ENCODE measurements at regions not wholly inside any gene's neighbourhood (a gene's known extent, or its start where the extent isn't known, plus 50 kb on each side); places are given as distances from the start of the nearest gene placed in this dataset.
A peak's percentile ranks its signal among the peaks of the same experiment; 100 is the strongest.

DNA sequence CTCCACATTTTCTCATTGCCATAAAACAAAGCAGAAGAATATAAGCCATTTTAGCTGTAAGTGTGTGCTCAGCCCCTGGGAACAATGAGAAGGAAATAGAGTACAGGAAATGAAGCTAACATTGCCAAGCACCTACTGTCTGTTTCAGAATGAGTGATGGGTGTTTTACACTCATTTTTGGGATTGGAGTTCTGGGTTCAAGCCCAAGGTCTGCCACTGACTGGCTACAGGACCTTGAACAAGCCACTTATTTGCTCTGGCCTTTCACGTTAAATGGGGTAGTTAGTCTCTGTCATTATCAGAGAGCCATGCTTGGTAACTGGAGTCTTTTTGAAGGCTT, 80.7 kb upstream of the KAZN start:
- no peak for DNase-seq (ENCODE audit: low read depth)
- TF ChIP-seq CTCF (conservative IDR thresholded peaks at IDR 0.05; ENCODE audit: control insufficient read depth, insufficient read depth, low read depth, low read length), result no peak
- H3K4me3 ChIP-seq (ENCODE audit: control insufficient read depth, low read depth, low read length), result no peak overlapping the region

DNA sequence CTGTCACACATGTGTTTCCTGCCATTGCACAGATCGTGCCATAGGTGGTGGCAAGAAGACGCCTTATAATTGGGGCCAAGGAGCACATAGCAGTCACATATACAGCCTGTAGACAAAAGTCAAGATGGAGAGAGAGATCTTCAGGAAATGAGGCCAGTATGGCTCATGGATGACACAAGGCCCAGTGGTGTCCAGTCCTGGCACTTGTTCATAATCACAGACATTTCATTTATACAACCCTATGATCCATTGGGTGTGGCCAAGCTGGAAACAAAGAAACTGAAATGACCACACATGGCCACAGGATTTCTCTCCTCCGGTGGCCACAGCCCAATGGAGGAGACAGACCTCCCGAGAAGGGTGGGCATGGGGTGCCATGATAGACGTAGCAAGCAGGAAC, 78.5 kb upstream of the KAZN start:
- no peak overlapping the region for H3K4me3 ChIP-seq (ENCODE audit: control insufficient read depth, low read depth, low read length)
- peak; percentile 85 for DNase-seq (ENCODE audit: low read depth)
- no peak for TF ChIP-seq CTCF (conservative IDR thresholded peaks at IDR 0.05; ENCODE audit: control insufficient read depth, insufficient read depth, low read depth, low read length)

GRCh38 chr1:14520514-14521163, 77.8 kb upstream of the KAZN start:
- H3K4me3 ChIP-seq (ENCODE audit: control insufficient read depth, low read depth, low read length), result no peak overlapping the region
- DNase-seq (ENCODE audit: low read depth), result peak; percentile 50
- TF ChIP-seq CTCF (conservative IDR thresholded peaks at IDR 0.05; ENCODE audit: control insufficient read depth, insufficient read depth, low read depth, low read length), result no peak

DNA sequence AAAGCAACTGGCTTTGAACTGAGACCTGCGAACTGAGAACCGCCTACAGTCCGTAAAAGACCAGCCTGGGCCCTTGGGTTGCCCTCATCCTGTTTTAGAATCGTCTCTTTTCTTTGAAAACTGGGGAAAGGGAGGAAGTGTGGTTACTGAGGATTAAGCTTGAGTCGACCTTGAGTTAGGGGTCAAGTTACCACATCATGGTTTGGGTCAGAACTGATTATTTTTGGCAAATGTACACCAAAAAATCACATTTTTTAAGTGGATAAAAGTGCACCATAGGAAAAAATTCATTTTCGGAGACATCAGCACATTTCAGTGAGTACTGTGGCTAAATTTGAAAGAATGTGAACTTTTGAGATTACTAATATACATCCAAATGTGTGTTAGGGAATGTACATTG, 76.9 kb upstream of the KAZN start:
- DNase-seq (ENCODE audit: low read depth), result peak; percentile 85
- no peak overlapping the region for H3K4me3 ChIP-seq (ENCODE audit: control insufficient read depth, low read depth, low read length)
- TF ChIP-seq CTCF (conservative IDR thresholded peaks at IDR 0.05; ENCODE audit: control insufficient read depth, insufficient read depth, low read depth, low read length), result no peak

- peak; percentile 98 for DNase-seq (ENCODE audit: low read depth)
- H3K4me3 ChIP-seq (ENCODE audit: control insufficient read depth, low read depth, low read length), result no peak overlapping the region
- no peak for TF ChIP-seq CTCF (conservative IDR thresholded peaks at IDR 0.05; ENCODE audit: control insufficient read depth, insufficient read depth, low read depth, low read length)
Observed at GRCh38 chr1:14522077-14522925, 76.2 kb upstream of the KAZN start.

DNA sequence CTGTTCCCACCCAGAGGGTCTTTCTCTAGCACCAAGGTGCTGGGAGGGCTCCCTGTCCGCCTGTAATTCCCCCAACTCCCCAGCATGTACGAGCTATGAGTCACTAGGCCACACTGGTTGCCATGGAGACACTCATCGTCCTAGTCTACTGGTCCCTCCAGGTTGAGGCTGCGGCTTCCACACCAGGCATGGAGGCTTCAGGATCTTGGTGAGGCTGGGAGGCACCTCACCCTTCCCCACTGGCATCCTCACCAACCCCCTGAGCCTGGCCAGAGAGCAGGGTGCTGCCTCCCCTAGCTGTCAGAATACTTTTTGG, 75.6 kb upstream of the KAZN start:
- no peak for TF ChIP-seq CTCF (conservative IDR thresholded peaks at IDR 0.05; ENCODE audit: control insufficient read depth, insufficient read depth, low read depth, low read length)
- H3K4me3 ChIP-seq (ENCODE audit: control insufficient read depth, low read depth, low read length), result no peak overlapping the region
- peak; percentile 95 for DNase-seq (ENCODE audit: low read depth)
